COLO829 (cell line): ENCODE measurements at regions not wholly inside any gene's neighbourhood (a gene's known extent, or its start where the extent isn't known, plus 50 kb on each side); places are given as distances from the start of the nearest gene placed in this dataset.
"Not testable (repeated sequence)": the region's sequence is repeated elsewhere in the genome, so short reads cannot be mapped to it uniquely, and the experiment has no call there.

Experiments used
- DNase-seq: peaks from one replicate; pipeline ENCODE4 v3.0.0; 2012; ENCODE audit warnings: low spot score

DNA sequence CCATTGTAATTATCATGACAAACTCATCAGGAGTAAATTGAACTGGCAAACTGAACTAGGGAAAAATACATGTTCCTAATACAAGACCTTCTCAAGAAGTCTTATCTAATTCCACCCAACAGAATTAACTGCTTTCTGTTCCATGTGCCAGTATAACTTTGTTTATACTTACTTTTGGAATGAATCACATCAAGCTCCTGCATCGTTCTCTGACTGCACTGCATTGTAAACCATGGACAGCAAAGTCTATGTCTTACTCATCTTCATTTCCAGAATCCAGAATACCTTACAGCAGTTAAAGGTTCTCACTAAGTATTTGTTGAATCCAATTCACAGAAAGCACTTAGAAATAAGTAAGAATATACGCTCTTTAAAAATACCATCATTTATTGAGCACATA, 102.8 kb downstream of the PLK2 start:
- DNase-seq, result no peak

DNA sequence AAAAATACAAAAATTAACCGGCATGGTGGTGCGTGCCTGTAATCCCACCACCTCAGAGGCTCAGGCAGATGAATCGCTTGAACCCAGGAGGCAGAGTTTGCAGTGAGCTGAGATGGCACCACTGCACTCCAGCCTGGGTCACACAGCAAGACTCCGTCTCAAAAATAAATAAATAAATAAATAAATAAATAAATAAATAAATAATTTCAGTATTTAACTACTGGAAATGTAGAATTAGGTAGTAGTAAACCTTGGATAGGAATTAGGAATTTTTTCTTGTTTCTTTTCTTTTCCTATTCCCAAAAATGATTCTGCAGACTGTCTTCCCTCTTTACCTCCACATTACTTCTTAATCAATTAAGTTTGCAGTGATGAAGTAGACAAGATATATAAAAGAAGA, 103.2 kb downstream of the PLK2 start:
- DNase-seq, result no peak

DNA sequence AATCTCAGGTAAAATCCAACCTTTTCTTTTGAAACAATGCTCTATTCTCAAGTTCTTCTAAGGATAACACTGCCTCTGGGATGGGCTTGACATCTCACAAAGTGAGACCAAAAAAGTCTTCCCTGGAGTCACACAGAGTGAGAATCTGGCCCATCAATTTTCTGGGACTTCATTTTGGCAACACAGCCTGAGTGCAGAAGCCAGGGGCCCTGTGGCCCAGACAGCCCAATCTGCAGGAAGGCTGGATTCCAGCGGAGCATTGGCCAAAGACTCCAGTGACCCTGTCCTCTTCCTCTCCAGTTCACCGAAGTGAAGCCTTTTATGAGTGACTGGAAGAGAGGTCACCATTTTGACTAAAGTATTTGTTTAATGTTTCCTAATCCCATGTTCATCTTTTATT, 105.1 kb downstream of the PLK2 start:
- DNase-seq, result no peak

DNA sequence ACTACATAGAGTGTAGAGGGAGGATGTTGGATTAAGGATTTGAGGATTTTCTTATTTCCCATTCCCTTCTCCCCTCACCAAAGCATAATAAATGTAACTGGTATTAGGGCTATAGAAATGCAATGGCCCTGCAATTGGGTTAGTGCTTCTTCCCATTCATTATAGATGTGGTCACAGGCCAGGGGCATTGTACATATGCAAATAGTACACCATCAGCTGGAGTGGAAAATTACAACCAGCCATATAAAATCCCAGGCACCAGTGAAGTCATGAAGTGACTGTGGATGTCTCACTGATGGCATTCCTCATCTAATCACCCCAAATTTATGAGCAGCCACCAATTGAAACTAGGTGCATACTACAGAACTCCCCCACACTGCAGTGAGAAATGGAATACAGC, 105.9 kb downstream of the PLK2 start:
- DNase-seq, result no peak

DNA sequence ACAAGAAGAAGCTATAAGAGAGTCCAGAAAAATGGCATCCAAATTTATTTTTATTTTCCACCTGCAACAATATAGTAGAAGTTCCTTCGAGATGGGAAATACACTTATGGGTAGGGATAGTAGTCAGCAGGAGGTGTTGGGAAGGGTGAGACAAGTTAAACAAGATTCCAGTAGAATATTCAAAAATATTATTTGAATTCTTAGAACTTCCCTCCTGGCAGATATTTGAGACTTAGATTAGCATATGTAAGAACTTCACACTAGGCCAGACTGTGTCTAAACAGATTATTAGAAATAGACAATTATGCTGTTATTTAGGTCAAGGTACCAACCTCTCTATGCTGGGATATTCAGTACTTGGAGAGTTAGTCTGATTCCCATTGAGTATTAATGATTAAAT, 108.7 kb downstream of the PLK2 start:
- DNase-seq, result no peak

DNA sequence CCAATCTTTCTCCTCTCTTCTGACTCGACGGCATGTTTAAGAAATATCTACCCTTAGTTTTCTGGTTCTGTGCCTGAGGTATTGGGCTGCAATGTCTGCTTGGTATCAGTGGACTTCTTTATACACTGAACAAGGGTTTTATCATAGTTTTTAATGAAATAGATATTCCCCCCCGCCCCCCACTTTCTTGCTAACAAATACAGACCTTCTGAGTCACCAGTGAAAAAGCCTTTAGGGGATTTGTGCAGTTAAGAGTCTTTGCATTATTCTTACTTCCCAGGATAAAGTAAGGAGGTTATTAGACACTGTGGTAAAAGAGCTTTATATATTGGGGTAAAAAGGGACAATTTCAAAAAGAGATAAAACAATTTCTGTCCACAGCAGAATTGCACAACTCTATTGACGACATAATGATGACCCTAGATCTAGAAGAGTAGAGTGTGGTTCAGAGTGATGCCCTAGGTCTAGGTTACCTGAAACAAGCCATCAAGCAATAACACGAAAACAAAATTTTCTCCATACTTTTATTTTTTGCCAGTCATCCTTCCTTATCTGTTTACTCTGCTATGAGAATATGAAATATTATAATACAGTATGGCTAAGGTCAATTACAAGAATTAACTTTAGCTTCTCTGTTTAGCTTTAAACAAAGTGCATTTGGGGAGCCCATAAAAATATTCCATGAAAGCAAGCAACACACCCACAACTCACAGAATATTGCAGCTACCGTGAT, 110.7 kb downstream of the PLK2 start:
- peak; percentile 4 for DNase-seq

DNA sequence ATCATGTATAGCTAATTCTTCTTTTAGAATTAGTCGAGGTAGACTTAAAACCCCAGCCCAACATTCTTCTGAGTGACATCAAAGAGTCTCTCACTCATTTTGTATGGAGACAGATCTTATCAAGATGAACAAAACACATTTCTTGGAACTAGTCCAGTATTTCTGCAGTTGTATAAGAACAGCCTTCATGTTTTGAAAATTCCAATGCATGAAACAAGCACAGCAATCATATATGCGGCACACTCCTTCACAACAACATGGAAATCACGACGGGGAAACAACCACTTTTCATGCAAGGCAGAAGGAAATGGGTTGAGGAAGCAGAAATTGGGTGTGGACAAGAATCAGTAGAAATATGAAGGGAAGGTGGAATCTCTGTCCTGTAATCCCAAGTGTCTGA, 113.8 kb downstream of the PLK2 start:
- no peak for DNase-seq

DNA sequence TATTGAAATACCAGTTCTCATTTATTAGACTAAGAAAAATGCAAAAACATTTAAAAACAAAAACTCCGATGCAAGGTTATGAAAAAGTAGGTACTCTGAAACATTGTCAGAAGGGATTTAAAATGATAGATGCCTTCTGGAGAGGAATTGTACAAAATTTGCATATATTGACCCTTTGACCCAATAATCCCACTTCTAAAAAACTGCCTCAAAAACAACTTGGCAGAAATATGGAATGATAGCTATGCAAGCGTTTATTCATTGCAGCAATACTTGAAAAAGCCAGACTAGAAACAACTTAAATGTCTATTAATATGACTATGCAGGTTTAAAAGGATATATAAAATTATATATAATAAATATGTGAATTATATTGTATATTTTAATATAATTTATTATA, 118.4 kb downstream of the PLK2 start:
- DNase-seq, result no peak

DNA sequence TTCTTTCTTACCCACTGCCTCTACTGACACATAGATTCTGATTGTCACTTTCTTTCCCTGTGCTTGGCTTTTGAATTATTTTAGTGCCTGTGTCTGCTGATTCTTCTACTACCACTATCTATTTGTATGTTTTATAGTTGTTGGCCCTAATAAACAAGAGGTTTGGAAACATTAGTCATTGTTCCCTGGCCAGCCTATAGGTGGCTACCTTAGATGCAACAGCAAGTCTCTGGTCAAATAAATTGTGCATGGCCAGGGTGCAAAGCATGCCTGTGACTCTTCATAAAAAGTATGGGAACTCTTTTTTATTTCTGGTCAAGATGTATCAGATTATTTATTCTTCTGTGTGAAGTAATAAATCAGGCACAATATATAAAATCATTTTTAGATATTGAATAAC, 124.4 kb downstream of the PLK2 start:
- no peak for DNase-seq

DNA sequence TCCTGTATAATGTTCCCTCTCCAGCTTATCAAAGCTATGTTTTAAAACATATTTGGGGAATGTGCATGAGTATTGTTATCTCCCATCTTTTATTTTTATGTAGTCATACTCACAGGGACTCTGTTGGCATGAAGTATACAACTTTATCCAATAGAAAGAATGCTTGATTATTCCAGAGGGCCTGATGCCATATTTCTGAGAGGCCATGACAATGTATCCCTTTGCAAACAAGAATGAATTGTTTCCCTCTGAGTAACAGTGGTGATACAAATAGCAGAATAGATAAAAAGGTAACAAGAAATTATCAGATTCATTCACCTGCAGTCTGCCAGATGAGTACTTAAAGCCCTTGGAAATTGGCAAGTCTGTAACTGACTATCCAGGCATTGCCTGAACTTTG, 125.9 kb downstream of the PLK2 start:
- no peak for DNase-seq

DNA sequence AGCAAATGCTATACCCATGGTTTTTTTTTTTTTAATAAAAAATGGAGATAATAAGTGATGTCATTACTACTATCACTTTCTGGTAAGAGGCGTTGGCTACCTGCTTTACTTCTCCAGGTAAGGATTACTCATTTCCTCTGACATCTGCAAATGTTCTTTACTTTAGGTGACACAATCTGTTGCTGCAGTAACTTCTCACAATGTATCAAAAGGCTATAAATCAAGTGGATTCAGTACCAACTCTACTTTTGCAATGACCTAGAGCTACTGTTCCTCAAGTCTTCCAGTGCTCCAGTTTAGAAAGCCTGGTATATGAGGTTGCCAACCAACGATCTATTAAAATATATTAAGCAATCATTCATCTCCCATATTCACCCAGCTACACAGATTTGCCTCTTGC, 129.1 kb downstream of the PLK2 start:
- DNase-seq, result no peak

DNA sequence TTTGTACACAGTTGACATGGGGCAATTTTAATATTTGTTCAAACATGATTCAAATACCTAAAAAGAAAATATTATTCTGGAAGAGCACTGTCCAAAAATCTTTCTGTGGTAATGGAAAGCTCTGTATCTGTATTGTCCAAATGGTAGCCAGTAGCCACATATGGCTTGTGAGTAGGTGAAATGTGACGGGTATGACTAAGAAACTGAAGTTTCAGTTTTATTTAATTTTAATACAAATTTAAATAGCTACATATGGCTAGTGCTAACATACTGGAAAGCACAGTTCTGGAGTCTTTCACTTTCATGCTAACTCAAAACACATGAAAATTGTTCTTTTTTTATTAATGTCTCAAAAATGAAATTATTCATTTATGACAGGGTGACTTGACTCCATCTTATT, 132.6 kb downstream of the PLK2 start:
- no peak for DNase-seq

DNA sequence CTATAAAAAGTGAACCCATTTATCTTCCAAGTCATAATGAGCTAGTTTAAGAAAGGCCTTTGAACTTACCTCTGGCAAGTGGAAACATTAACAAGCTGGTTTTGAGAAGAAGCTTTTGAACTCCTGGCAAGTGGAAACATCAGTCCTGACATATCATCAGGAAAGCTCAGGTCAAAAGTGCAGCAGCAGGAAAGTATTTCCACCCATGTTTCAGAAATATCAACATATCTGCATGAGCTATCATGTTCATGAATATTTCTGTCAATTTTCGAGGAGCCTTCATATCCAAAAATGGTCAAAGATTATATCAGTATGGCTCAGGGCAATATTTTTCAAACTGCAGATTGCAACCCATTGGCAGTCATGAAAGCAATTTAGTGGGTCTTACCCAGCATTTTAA, 133.9 kb downstream of the PLK2 start:
- no peak for DNase-seq

DNA sequence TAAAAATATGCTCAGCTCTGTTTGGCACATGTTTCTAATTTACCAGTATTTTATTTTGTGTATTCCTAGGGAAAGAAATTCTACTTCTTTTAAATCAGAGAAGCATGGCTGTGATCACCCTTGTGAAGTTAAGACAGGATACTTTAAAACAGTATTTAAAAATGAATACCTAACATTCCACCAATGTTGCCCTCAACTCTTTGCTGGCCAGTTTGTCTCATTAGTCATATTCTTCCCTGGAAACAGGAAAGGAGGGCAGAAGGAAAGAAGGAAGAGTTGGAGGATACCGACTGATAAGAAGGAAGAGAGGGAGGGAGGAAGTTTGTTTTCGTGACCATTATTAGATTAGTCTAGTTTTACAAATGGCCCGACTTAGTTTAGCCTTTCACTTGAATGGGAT, 137.4 kb downstream of the PLK2 start:
- no peak for DNase-seq

DNA sequence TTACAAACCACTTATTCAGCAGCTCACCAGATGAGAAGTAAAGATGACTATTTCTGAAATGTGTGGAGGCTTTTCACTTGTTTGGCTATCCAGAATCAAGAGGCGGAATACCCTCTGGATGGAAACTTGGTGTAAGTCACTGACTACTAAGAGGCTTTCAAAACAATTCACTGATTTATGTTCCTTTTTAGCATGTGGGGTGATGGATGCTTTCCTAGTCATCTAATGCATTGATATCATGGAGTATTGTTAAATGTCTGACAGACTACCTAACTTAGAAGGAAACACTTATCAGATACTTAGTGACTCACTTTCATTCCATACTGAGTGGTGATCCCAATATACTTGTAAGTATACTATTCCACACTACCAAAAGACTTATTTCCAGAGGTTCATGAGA, 141.4 kb downstream of the PLK2 start:
- DNase-seq, result no peak

DNA sequence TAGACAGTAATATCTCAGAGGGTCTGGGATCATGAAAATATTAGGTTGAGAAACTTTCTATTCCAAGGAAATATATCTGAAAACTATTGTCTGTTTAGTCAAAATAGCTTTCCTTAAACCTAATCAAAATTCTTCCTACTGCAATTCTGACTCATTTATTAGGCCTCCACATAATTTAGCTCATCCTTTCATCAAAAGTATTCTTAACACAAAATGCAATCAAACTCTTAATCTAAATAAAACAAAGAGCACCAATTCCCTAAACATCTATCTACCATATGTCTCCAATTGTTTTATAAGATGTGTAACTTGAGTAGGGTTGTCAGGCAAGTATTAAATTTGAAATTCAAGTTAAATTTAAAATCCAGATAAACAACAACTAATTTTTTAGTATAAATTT, 142.1 kb downstream of the PLK2 start:
- DNase-seq, result no peak

DNA sequence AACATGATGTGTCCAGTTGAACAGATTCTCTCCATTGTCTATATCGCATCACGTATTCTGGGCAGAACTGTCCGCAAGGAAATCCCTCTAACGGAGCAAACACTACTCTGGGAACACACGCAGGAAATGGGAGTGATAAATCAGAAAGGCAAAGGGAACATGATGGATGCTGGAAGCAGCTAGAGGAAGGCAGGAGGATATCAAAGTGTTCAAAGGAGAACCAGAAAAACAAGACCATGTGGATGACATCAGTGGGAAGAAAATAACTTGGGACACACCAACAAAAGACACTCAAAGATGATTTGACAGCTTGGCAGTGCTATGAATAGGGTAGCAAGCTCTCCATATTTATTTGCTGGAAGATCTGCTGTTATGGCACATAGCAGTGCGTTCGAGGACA, 142.9 kb downstream of the PLK2 start:
- DNase-seq, result no peak

DNA sequence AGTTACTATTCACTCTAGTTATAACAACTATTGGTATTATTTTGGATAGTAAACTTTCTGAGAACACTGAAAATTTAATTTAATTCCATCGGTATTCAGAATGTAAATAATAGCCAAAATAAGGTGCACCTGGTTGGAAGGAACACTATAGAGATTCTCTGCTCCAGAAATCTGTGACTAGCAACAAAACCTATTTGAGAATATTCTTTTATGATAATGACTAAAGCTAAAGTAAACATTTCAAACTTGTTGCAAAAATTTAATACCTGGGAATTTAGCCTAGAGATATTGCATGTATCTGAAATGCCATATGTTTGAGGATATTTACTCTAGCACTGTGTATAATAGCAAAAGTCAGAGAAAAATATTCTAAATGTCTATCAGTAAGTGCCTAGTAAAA, 144.1 kb downstream of the PLK2 start:
- no peak for DNase-seq

DNA sequence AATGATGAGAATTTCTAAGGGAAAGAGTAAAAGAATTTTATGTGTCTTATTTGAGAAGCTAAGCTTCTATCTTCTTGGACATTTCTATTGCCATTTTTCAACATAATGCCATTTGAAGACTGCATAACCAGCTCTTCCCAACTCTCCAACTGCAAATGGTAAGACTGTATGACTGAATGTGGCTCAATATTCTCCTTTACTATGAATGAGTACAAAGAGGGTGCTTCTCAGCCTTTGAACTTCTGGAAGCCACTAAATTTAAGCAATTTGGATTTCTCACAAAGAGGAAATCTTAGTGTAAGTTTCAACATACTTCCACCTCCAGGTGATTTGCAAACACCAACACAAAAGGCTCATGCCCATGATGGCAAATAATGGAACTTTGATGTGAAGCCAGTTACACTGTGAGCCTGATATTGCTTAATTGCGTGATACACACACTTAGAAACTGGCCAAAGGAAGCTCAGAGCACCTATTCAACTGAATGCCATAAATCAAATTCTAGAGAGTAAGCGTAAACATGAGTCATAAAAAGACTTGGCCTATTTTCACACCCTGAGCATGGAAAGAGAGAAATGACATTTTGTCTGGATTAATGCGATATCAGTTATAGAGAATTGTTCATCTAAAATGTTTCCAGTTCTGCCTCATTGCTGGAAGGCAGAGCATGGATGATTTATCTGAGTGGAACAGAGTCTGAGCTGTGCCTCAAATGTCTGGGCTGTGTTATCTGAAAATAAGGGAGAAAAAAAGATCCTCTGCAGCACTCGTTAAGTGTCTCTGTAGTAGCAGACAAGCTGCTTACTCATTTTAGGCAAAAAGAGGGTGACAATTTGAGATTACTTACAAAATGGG, 145.3 kb downstream of the PLK2 start:
- no peak for DNase-seq

DNA sequence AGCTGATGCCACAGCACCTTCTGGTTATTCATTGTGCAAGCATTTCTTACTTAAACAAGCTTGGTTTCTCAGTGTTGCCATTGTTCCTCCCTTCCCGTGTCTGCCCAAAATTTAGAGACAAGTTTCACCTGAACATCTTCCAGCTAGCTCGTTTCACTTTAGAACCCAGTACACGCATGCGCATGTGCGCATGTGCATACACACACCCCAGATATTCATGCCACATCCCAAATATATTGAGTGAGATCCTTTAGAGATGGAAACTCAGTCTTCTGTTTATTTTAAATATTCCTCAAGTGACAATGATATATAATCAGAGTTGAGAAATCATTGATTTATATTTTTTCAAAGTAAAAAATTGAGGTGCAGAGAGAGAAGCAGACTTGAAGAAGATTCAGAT, 147.6 kb downstream of the PLK2 start:
- no peak for DNase-seq

DNA sequence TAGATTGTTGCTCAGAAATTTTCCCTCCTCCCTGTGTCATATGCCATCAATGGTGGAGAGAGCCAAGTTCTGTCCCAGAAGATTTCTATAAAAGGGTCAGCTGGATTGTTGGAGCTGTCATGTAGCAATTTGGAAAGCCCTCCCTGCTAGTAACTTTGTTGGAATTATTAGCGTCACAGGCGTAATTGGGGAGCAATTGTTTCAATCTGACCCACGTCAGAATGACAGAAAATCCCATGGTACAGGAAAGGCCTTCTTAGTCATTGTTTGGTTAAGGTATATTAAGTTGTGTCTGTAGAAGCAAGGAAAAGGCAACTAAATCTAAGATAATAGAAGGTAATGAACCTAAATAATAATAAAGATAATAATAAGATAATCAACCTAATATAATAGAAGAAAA, 148.4 kb downstream of the PLK2 start:
- no peak for DNase-seq

DNA sequence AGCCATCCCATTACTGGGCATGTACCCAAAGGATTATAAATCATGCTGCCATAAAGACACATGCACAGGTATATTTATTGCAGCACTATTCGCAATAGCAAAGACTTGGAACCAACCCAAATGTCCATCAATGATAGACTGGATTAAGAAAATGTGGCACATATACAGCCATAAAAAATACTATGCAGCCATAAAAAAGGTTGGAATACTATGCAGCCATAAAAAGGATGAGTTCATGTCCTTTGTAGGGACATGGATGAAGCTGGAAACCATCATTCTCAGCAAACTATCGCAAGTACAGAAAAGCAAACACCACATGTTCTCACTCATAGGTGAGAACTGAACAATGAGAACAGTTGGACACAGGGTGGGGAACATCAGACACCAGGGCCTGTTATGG, 151.5 kb downstream of the PLK2 start:
- DNase-seq, result not testable (repeated sequence)

DNA sequence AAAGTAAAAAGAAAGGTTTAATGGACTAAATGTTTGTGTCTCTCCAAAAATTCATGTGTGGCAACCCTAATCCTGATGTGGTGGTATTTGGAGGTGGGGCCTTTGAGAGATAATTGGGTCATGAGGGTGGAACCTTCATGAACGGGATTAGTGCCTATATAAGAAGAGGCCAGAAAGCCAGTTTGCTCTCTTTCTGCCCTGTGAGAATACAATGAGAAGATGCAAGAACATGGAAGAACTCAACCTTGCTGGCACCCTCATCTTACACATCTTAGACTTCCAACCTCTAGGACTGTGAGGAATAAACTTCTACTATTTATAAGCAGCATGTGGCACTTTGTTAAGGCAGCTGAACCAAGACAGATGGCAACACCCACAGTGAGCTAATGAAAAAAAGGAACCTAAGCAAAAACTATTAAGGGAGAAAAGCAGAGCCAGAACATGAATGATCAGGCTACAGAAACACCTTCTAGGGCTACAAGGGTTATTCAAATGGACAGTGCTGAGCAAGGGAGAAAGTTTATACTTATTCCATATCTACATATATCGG, 159.5 kb downstream of the PLK2 start:
- DNase-seq, result no peak

DNA sequence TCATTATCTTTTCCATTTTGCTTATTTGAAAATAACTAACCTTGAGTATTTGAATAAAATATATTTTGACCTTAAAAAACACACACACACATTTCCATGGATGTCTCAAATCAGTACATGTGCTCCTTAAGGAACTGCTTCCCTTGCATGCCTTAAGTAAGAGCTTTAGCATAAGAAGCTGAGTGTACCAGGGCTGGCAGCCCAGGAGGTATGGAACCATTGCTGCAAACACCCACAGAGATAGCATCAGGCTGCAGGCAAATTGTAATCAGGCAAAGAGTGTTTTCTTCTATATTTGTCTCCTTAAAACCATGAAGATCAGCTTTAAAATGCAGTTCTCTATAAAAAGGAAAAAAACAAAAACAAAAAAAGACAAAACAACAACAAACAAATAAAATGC, 160.6 kb downstream of the PLK2 start:
- DNase-seq, result no peak
